ENCODE measurements at regions not wholly inside any gene's neighbourhood (a gene's known extent, or its start where the extent isn't known, plus 50 kb on each side); places are given as distances from the start of the nearest gene placed in this dataset.

GRCh38 chr13:66102864-66103263, 1127.3 kb downstream of the PCDH9 start:
- Histone ChIP-seq H3K18ac (ENCODE audit: low read length) (no peak overlapping the region), H2AK5ac (ENCODE audit: low read length) (no peak overlapping the region), H3K9me3 (ENCODE audit: insufficient read depth, low read depth, low read length) (no peaks in the 10 kb centered on the region), H4K12ac (ENCODE audit: low read depth, low read length) (no peak overlapping the region), H3K79me1 (ENCODE audit: low read length) (no peaks in the 10 kb centered on the region), H3K4me1 (ENCODE audit: control insufficient read depth in 1 of 2, insufficient read depth in 2 of 2, low read length in 2 of 2) (no peaks in the 10 kb centered on the region), H3K4me3 (ENCODE audit: low read depth, low read length) (no peak overlapping the region), H3K79me2 (ENCODE audit: control insufficient read depth, insufficient read depth, low read length, poor library complexity) (no peaks in the 10 kb centered on the region), H4K8ac (ENCODE audit: low read depth, low read length) (no peak overlapping the region), H3K14ac (ENCODE audit: low read length) (no peak overlapping the region), H3K9ac (ENCODE audit: low read length) (no peak overlapping the region), H3K4me2 (ENCODE audit: low read length) (no peak overlapping the region), H3K23ac (ENCODE audit: low read length) (no peak overlapping the region), H4K91ac (ENCODE audit: low read depth, low read length) (no peak overlapping the region), H2BK120ac (ENCODE audit: insufficient read depth, low read length, poor library complexity) (no peak overlapping the region), H3K36me3 (ENCODE audit: control insufficient read depth in 1 of 2, insufficient read depth in 2 of 2, low read length in 2 of 2) (no peaks in the 10 kb centered on the region), H2BK5ac (ENCODE audit: low read depth, low read length, poor library complexity) (no peak overlapping the region), H2BK12ac (ENCODE audit: low read length) (no peak overlapping the region), H2AFZ (ENCODE audit: insufficient read depth, low read length, poor library complexity) (no peak overlapping the region), H3K4ac (ENCODE audit: low read depth, low read length) (no peak overlapping the region), H3K27ac (ENCODE audit: low read depth, low read length) (no peak overlapping the region), H3K27me3 (ENCODE audit: insufficient read depth, low read length) (no peaks in the 10 kb centered on the region)
- WGBS (ENCODE audit: extremely low coverage, insufficient coverage, insufficient read length) = no CpG with 5 or more reads among the region's 3 CpGs
- DNase-seq = no peak

- Histone ChIP-seq H3K4me2 (ENCODE audit: low read length) (no peak overlapping the region), H4K91ac (ENCODE audit: low read depth, low read length) (no peak overlapping the region), H2BK12ac (ENCODE audit: low read length) (no peak overlapping the region), H2AFZ (ENCODE audit: insufficient read depth, low read length, poor library complexity) (no peak overlapping the region), H3K23ac (ENCODE audit: low read length) (no peak overlapping the region), H3K27me3 (ENCODE audit: insufficient read depth, low read length) (no peaks in the 10 kb centered on the region), H3K36me3 (ENCODE audit: control insufficient read depth in 1 of 2, insufficient read depth in 2 of 2, low read length in 2 of 2) (no peaks in the 10 kb centered on the region), H2BK120ac (ENCODE audit: insufficient read depth, low read length, poor library complexity) (no peak overlapping the region), H3K4me3 (ENCODE audit: low read depth, low read length) (no peak overlapping the region), H3K4me1 (ENCODE audit: control insufficient read depth in 1 of 2, insufficient read depth in 2 of 2, low read length in 2 of 2) (no peaks in the 10 kb centered on the region), H2BK5ac (ENCODE audit: low read depth, low read length, poor library complexity) (no peak overlapping the region), H2AK5ac (ENCODE audit: low read length) (no peak overlapping the region), H3K18ac (ENCODE audit: low read length) (no peak overlapping the region), H3K79me1 (ENCODE audit: low read length) (no peaks in the 10 kb centered on the region), H3K79me2 (ENCODE audit: control insufficient read depth, insufficient read depth, low read length, poor library complexity) (no peaks in the 10 kb centered on the region), H4K8ac (ENCODE audit: low read depth, low read length) (no peak overlapping the region), H3K9me3 (ENCODE audit: insufficient read depth, low read depth, low read length) (no peaks in the 10 kb centered on the region), H3K9ac (ENCODE audit: low read length) (no peak overlapping the region), H3K27ac (ENCODE audit: low read depth, low read length) (no peak overlapping the region), H4K12ac (ENCODE audit: low read depth, low read length) (no peak overlapping the region), H3K4ac (ENCODE audit: low read depth, low read length) (no peak overlapping the region), H3K14ac (ENCODE audit: low read length) (no peak overlapping the region)
- no peak for DNase-seq
- WGBS (ENCODE audit: extremely low coverage, insufficient coverage, insufficient read length) = no CpG with 5 or more reads among the region's 10 CpGs
Measured at GRCh38 chr13:66099825-66100224, 1130.3 kb downstream of the PCDH9 start.

GRCh38 chr13:66098931-66099628, 1131.1 kb downstream of the PCDH9 start:
- Histone ChIP-seq H3K18ac (ENCODE audit: low read length) (no peak overlapping the region), H3K27ac (ENCODE audit: low read depth, low read length) (no peak overlapping the region), H4K8ac (ENCODE audit: low read depth, low read length) (no peak overlapping the region), H3K4me2 (ENCODE audit: low read length) (no peak overlapping the region), H3K4ac (ENCODE audit: low read depth, low read length) (no peak overlapping the region), H3K14ac (ENCODE audit: low read length) (no peak overlapping the region), H4K12ac (ENCODE audit: low read depth, low read length) (no peak overlapping the region), H3K4me1 (ENCODE audit: control insufficient read depth in 1 of 2, insufficient read depth in 2 of 2, low read length in 2 of 2) (no peaks in the 10 kb centered on the region), H2AK5ac (ENCODE audit: low read length) (no peak overlapping the region), H3K23ac (ENCODE audit: low read length) (no peak overlapping the region), H3K27me3 (ENCODE audit: insufficient read depth, low read length) (no peaks in the 10 kb centered on the region), H2AFZ (ENCODE audit: insufficient read depth, low read length, poor library complexity) (no peak overlapping the region), H2BK120ac (ENCODE audit: insufficient read depth, low read length, poor library complexity) (no peak overlapping the region), H2BK12ac (ENCODE audit: low read length) (no peak overlapping the region), H3K79me1 (ENCODE audit: low read length) (no peaks in the 10 kb centered on the region), H4K91ac (ENCODE audit: low read depth, low read length) (no peak overlapping the region), H3K79me2 (ENCODE audit: control insufficient read depth, insufficient read depth, low read length, poor library complexity) (no peaks in the 10 kb centered on the region), H3K36me3 (ENCODE audit: control insufficient read depth in 1 of 2, insufficient read depth in 2 of 2, low read length in 2 of 2) (no peaks in the 10 kb centered on the region), H3K9ac (ENCODE audit: low read length) (no peak overlapping the region), H3K4me3 (ENCODE audit: low read depth, low read length) (no peak overlapping the region), H3K9me3 (ENCODE audit: insufficient read depth, low read depth, low read length) (no peaks in the 10 kb centered on the region), H2BK5ac (ENCODE audit: low read depth, low read length, poor library complexity) (no peak overlapping the region)
- DNase-seq = no peak
- no CpG with 5 or more reads among the region's 3 CpGs for WGBS (ENCODE audit: extremely low coverage, insufficient coverage, insufficient read length)

GRCh38 chr13:66089711-66090110, 1140.4 kb downstream of the PCDH9 start:
- H2BK12ac ChIP-seq (ENCODE audit: low read length) = no peak overlapping the region
- no peak overlapping the region for H2AFZ ChIP-seq (ENCODE audit: insufficient read depth, low read length, poor library complexity)
- H3K18ac ChIP-seq (ENCODE audit: low read length) = no peak overlapping the region
- H2BK120ac ChIP-seq (ENCODE audit: insufficient read depth, low read length, poor library complexity) = no peak overlapping the region
- no peaks in the 10 kb centered on the region for H3K79me1 ChIP-seq (ENCODE audit: low read length)
- no peak overlapping the region for H3K4me3 ChIP-seq (ENCODE audit: low read depth, low read length)
- no peak overlapping the region for H3K27ac ChIP-seq (ENCODE audit: low read depth, low read length)
- WGBS (ENCODE audit: extremely low coverage, insufficient coverage, insufficient read length) = no CpG with 5 or more reads among the region's 1 CpG
- H3K23ac ChIP-seq (ENCODE audit: low read length) = no peak overlapping the region
- H3K4me2 ChIP-seq (ENCODE audit: low read length) = no peak overlapping the region
- H3K14ac ChIP-seq (ENCODE audit: low read length) = no peak overlapping the region
- H3K79me2 ChIP-seq (ENCODE audit: control insufficient read depth, insufficient read depth, low read length, poor library complexity) = no peaks in the 10 kb centered on the region
- H2AK5ac ChIP-seq (ENCODE audit: low read length) = no peak overlapping the region
- H4K12ac ChIP-seq (ENCODE audit: low read depth, low read length) = no peak overlapping the region
- H3K27me3 ChIP-seq (ENCODE audit: insufficient read depth, low read length) = no peaks in the 10 kb centered on the region
- no peak overlapping the region for H4K8ac ChIP-seq (ENCODE audit: low read depth, low read length)
- H3K36me3 ChIP-seq (ENCODE audit: control insufficient read depth in 1 of 2, insufficient read depth in 2 of 2, low read length in 2 of 2) = no peaks in the 10 kb centered on the region
- H4K91ac ChIP-seq (ENCODE audit: low read depth, low read length) = no peak overlapping the region
- no peak for DNase-seq
- no peak overlapping the region for H3K9ac ChIP-seq (ENCODE audit: low read length)
- H3K4ac ChIP-seq (ENCODE audit: low read depth, low read length) = no peak overlapping the region
- no peaks in the 10 kb centered on the region for H3K4me1 ChIP-seq (ENCODE audit: control insufficient read depth in 1 of 2, insufficient read depth in 2 of 2, low read length in 2 of 2)
- no peaks in the 10 kb centered on the region for H3K9me3 ChIP-seq (ENCODE audit: insufficient read depth, low read depth, low read length)
- H2BK5ac ChIP-seq (ENCODE audit: low read depth, low read length, poor library complexity) = no peak overlapping the region
